ENCODE measurements at regions not wholly inside any gene's neighbourhood (a gene's known extent, or its start where the extent isn't known, plus 50 kb on each side); places are given as distances from the start of the nearest gene placed in this dataset. TPM values are rescaled to one million over a fixed set of nuclear protein-coding genes. Genes with fewer than 3 reads are reported as not detected.
A peak's percentile ranks its signal among the peaks of the same experiment; 100 is the strongest.

- TF ChIP-seq CTCF (IDR thresholded peaks at IDR 0.05; ENCODE audit: insufficient read depth, low read depth, low read length), result no peak
These were observed 95.4 kb downstream of the SOCS6 start for GRCh38 chr18:70384181-70384790.

DNA sequence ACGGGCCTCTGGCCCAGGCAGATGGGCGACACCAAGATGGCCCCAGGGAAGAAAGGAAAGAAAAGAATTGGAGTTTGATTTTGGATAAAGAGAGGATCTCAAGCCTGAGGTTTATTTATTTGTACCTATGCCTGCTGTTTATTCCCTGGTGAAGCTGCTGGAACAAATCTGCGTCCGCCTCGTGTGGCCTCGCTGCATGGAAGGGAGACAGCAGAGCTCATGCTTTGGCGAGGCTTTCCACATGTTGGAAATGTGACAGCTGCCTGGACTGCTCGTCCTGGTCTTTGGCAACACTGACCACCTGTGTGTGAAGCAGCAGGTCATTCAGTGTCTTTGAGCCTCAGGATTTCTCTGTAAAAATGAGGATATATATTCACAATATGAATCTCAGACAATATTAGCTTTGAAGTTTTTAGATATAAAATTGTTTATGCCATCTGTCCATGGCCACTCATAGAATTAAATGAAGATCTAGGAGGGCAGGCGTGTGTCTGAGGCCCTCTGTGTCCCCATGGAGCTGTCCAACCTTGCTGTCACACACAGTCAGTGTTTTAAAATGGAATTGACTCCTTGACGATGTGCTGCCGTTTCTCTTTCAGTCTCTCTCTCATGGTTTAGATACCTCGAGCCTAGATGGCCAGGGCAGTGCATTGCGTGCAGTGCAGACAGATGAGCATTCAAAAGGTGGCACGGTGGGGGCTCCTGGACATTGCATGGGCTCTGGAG lies 94.3 kb downstream of the SOCS6 start:
- no peak overlapping the region for H3K4me3 ChIP-seq (ENCODE audit: low read depth, low read length)
- no peak for TF ChIP-seq CTCF (IDR thresholded peaks at IDR 0.05; ENCODE audit: insufficient read depth, low read depth, low read length)
- DNase-seq (ENCODE audit: low read depth), result no peak

More at GRCh38 chr18:70384181-70384790, 95.4 kb downstream of the SOCS6 start:
- peak; percentile 44 for DNase-seq (ENCODE audit: low read depth)
- no peak overlapping the region for H3K4me3 ChIP-seq (ENCODE audit: low read depth, low read length)

DNA sequence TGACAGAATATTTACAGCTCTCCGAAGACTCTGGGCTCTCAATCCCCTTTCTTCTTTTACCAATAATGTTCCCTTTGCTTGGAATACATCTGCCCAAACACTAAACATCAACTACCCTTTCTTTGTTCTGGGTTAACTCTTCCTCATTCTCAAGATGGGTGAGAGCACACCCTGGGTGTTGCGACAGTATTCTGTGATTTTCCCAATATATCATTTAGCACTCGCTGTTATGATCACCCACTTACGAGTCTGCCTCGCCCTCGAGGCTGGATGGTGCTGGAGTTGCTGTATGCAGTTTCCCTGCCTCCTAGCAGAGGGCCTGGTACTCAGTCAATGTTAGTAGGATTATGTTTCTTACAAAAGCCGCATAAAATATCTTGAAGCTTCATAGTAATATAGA lies 93.2 kb downstream of the SOCS6 start:
- DNase-seq (ENCODE audit: low read depth), result no peak
- no peak for TF ChIP-seq CTCF (IDR thresholded peaks at IDR 0.05; ENCODE audit: insufficient read depth, low read depth, low read length)
- H3K4me3 ChIP-seq (ENCODE audit: low read depth, low read length), result no peak overlapping the region

DNA sequence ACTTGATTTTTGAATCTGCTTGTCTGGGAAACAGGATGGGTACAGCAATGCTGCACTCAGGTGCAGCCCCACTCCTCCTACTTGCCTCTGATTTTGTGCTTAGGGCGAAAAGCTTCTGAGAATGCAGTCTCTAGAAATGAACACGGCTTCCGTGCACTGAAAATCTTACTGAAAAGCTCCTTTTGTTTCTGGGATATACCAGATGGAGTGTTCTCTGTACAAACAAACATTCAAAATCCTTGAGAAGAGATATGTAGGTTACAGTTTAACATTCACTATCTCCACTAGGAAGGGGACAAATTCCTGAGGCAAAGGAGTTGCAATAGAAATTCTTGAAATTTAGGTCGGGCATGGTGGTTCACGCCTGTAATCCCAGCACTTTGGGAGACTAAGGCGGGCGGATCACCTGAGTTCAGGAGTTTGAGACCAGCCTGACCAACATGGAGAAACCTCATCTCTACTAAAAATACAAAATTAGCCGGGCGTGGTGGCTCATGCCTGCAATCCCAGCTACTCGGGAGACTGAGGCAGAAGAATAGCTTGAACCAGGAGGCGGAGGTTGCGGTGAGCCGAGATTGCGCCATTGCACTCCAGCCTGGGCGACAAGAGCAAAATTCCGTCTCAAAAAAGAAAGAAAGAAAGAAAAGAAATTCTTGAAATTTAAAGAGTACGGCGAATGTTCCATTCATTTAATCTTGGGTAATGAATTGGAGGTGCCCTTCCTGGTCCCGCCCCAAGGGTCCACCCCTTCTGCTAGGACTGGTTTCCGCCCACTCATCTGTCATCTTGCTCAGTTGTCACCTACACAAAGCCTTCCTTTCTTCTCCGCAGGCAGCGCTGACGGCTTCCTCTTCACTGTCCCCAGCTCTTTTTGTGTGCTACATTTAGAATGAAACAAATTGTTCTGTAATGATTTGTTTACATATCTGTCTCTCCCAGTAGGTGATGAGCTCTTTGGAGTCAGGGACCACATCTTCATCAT lies 92.4 kb downstream of the SOCS6 start:
- no peak for TF ChIP-seq CTCF (IDR thresholded peaks at IDR 0.05; ENCODE audit: insufficient read depth, low read depth, low read length)
- no peak overlapping the region for H3K4me3 ChIP-seq (ENCODE audit: low read depth, low read length)
- DNase-seq (ENCODE audit: low read depth), result no peak

Small RNAs in the stretch of these regions (small RNA-seq; reads per million reads assigned to genes)
- gene RN7SL795P, result not detected

All from fibroblast of villous mesenchyme (primary cell).